ENCODE measurements at regions not wholly inside any gene's neighbourhood (a gene's known extent, or its start where the extent isn't known, plus 50 kb on each side); places are given as distances from the start of the nearest gene placed in this dataset.
"Not testable (repeated sequence)": the region's sequence is repeated elsewhere in the genome, so short reads cannot be mapped to it uniquely, and the experiment has no call there.

DNA sequence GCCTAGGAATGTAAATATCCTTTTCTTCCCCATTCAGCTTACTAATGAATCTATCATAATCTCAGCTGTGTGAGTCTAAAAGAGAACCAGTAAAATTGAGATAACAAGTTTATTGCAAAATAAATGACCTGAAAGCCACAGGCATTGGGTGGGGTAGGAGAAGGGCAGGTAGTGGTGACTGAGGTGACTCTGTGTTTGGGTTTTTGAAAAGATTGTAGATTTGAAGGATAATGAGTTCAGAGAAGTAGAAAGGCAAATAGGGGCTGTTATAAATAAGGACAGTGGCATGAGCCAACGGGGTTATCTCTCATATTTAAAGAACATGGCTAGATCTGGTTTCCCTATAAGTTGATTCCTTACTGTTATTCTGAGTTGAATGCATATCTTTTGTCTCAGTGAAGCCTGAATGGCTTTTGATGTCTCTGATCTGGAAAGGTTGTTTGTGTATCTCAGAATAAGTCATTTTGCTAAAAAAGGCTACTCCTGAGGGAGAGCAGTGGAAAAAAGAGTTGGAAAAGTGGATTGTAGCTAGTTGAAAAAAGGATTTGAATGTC is 92.3 kb upstream of the TPTE start:
- TF ChIP-seq, protein P1, sequence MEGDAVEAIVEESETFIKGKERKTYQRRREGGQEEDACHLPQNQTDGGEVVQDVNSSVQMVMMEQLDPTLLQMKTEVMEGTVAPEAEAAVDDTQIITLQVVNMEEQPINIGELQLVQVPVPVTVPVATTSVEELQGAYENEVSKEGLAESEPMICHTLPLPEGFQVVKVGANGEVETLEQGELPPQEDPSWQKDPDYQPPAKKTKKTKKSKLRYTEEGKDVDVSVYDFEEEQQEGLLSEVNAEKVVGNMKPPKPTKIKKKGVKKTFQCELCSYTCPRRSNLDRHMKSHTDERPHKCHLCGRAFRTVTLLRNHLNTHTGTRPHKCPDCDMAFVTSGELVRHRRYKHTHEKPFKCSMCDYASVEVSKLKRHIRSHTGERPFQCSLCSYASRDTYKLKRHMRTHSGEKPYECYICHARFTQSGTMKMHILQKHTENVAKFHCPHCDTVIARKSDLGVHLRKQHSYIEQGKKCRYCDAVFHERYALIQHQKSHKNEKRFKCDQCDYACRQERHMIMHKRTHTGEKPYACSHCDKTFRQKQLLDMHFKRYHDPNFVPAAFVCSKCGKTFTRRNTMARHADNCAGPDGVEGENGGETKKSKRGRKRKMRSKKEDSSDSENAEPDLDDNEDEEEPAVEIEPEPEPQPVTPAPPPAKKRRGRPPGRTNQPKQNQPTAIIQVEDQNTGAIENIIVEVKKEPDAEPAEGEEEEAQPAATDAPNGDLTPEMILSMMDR (IDR thresholded peaks at IDR 0.05): not testable (repeated sequence)
- not testable (repeated sequence) for TF ChIP-seq POLR2A (IDR thresholded peaks at IDR 0.05)

Measured in adrenal gland (tissue), 5 donors.